GM11168 (cell line): ENCODE measurements at regions not wholly inside any gene's neighbourhood (a gene's known extent, or its start where the extent isn't known, plus 50 kb on each side); places are given as distances from the start of the nearest gene placed in this dataset.
"Not testable (repeated sequence)": the region's sequence is repeated elsewhere in the genome, so short reads cannot be mapped to it uniquely, and the experiment has no call there.

Experiments used
- in situ Hi-C: fragments of 300-500 bp; cut with MboI; formaldehyde crosslinking; loops from one replicate; pipeline ENCODE4 v1.12.0; 2022; ENCODE audit warnings: low sequenced_read_pairs; ENCODE audit not compliant: unreplicated experiment

- in situ Hi-C loops, result loop anchor here (25.0 kb wide), 2 partner anchors 147 to 403 kb away; no protein-coding TSS in a partner anchor
Measured at GRCh38 chr16:72658888-72659717, 388.8 kb downstream of the ZFHX3 start.

- in situ Hi-C loops, result loop anchor here (25.0 kb wide), 2 partner anchors 145 to 405 kb away; no protein-coding TSS in a partner anchor
Measured at GRCh38 chr16:72657791-72658190, 390.1 kb downstream of the ZFHX3 start.

DNA sequence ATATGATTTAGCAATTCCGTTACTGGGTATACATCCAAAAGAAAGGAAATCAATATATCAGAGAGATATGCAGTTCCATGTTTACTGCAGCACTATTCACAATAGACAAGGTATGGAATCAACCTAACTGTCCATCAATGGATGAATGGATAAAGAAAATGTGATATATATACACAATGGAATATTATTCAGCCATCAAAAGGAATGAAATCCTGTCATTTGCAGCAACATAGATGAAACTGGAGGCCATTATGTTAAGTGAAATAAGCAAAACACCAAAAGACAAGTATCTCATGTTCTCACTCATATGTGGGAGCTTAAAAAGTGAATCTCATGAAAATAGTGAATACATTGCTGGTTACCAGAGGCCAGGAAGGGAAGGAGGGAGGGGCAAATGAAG, 390.8 kb downstream of the ZFHX3 start:
- in situ Hi-C loops, result loop anchor here (25.0 kb wide), 2 partner anchors 145 to 405 kb away; no protein-coding TSS in a partner anchor

GRCh38 chr16:72654535-72654934, 393.4 kb downstream of the ZFHX3 start:
- in situ Hi-C loops, result loop anchor here (25.0 kb wide), 2 partner anchors 142 to 408 kb away; no protein-coding TSS in a partner anchor

GRCh38 chr16:72649254-72649944, 398.5 kb downstream of the ZFHX3 start:
- in situ Hi-C loops, result loop anchor here (10.0 kb wide), 1 partner anchor 55 kb away; no protein-coding TSS in a partner anchor

DNA sequence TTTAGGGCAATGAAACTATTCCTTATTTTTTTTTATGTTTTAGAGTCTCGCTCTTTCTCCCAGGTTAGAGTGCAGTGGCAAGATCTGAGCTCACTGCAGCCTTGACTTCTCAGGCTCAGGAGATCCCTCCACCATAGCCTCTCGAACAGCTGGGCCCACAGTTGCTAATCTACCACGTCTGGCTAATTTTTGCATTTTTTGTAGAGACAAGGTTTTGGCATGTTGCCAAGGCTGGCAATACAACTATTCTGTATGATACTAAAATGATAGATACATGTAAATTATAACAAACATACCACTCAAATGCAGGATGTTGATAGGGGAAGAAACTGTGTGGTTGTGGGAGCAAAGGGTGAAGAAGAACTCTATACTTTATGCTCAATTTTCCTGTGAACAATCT, 401.3 kb downstream of the ZFHX3 start:
- in situ Hi-C loops, result loop anchor here (10.0 kb wide), 1 partner anchor 52 kb away; no protein-coding TSS in a partner anchor

- in situ Hi-C loops, result loop anchor here (10.0 kb wide), 1 partner anchor 51 kb away; no protein-coding TSS in a partner anchor
Measured at GRCh38 chr16:72645538-72645937, 402.4 kb downstream of the ZFHX3 start.

GRCh38 chr16:72644911-72645310, 403.0 kb downstream of the ZFHX3 start:
- in situ Hi-C loops, result loop anchor here (10.0 kb wide), 1 partner anchor 50 kb away; no protein-coding TSS in a partner anchor

- in situ Hi-C loops, result no loop called here
Measured at GRCh38 chr16:72639494-72639893, 408.4 kb downstream of the ZFHX3 start.

DNA sequence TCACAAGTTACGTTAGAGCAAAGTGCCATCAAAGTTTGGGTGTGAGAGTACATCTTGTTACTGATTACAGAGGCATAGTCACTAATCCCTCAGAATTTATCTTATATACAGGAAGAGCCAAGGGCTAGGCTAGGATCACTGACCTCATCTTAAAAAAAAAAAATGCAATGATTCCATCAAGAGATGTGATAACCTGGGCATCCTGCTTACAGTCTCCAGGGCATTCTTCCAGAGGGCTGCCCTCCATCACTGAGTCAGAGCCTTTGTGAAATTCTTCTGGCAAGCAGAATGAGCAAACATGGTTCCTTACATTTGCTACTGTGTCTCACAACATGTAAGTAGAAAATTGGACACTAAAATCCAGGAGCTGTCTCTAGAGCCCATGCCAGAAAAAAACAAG, 410.6 kb downstream of the ZFHX3 start:
- in situ Hi-C loops, result no loop called here

DNA sequence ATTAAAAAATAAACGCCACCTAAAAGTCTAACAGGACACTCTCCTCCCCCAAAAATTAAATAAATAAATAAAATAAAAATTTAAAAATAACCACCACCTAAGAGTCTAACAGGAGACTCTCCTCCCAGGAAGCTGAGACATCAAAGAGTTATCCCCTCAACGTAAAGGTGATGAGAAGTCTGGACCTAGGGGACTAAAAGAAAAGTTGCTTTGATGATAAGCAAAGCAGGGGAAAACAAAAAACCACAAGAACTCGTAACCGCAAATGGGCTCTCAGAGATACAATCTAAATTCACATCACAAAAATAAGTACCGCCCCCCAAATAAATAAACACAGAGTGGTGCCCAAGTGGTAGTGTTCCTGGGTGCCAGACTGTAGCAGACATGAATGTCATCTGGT, 412.2 kb downstream of the ZFHX3 start:
- in situ Hi-C loops, result no loop called here

GRCh38 chr16:72635104-72635503, 412.8 kb downstream of the ZFHX3 start:
- in situ Hi-C loops, result no loop called here

DNA sequence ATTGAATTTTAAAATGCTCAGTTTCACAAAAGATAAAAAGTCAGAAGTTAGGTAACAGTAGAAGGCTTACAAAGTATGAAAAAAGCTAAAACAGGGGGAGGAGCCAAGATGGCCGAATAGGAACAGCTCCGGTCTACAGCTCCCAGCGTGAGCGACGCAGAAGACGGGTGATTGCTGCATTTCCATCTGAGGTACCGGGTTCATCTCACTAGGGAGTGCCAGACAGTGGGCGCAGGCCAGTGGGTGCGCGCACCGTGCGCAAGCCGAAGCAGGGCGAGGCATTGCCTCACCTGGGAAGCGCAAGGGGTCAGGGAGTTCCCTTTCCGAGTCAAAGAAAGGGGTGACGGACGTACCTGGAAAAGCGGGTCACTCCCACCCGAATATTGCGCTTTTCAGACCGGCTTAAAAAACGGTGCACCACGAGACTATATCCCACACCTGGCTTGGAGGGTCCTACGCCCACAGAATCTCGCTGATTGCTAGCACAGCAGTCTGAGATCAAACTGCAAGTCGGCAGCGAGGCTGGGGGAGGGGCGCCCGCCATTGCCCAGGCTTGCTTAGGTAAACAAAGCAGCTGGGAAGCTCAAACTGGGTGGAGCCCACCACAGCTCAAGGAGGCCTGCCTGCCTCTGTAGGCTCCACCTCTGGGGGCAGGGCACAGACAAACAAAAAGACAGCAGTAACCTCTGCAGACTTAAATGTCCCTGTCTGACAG, 420.6 kb downstream of the ZFHX3 start:
- in situ Hi-C loops, result not testable (repeated sequence)

- in situ Hi-C loops, result no loop called here
Measured at GRCh38 chr16:72626623-72627022, 421.3 kb downstream of the ZFHX3 start.

DNA sequence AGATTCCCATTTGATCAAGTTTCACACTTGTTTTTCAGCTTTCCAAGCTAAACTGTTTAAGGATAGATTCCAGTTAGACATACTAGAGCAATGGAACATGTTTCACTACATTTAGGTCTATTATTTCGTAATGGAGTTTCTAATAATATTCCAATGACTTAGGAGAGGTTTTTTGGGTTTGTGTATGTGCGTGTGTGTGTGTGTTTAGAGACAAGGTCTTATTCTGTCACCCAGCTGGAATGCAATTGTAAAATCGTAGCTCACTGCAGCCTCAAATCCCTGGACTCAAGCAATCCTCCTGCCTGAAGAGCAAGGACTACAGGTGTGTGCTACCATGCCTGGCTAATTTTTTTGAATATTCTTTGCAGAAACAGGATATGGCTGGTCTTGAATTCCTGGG, 426.3 kb downstream of the ZFHX3 start:
- in situ Hi-C loops, result no loop called here

DNA sequence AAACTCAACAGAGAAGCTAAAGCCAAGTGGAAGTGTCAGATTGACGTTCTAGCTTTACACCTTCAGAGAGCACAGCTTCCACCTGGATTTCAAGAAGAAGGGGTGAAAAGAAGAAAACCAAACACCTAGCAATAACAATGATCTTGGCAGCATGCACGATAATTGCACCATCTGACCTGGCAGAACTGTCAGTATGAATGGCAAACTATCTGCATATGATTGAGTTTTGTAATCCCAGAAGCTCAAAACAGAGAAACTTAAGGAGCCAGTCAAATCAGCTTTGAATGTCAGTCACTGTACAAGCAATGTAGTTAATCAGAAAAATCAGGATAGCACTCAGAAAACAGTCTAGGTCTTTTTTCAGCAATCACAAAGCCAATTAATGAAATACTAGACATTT, 427.1 kb downstream of the ZFHX3 start:
- in situ Hi-C loops, result no loop called here

- in situ Hi-C loops, result no loop called here
Measured at GRCh38 chr16:72620348-72620747, 427.6 kb downstream of the ZFHX3 start.

- in situ Hi-C loops, result no loop called here
Measured at GRCh38 chr16:72615856-72616255, 432.1 kb downstream of the ZFHX3 start.

DNA sequence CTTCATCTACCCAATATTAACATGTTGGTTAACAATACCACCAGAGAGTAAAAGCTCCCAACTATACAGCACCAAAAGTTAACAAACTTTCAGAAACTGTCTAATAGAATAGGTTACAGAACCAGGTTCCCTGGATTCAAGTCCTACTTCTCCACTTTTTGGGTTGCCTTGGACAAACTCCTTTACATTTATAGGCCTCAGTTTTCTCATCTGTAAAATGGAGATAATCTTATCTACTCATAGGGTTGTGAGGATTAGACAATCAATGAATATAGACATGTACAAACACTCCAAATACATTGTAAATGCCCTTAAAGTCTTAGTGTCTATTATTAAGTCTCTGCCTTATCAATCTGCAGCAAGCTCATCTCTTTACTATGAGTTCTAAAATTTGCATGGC, 435.2 kb downstream of the ZFHX3 start:
- in situ Hi-C loops, result no loop called here

- in situ Hi-C loops, result no loop called here
Measured at GRCh38 chr16:72612256-72612655, 435.7 kb downstream of the ZFHX3 start.
